Neural cell (in vitro differentiated cells): ENCODE measurements at regions not wholly inside any gene's neighbourhood (a gene's known extent, or its start where the extent isn't known, plus 50 kb on each side); places are given as distances from the start of the nearest gene placed in this dataset.

ENCODE experiments used
- H2AFZ ChIP-seq: fragments of 200-600, 300-800 bp; sonication (generic), shearing (Covaris generic); 2 replicates; pipeline ENCODE4 v1.6.0; 2014; ENCODE audit warnings: low read depth, mild to moderate bottlenecking, antibody characterized with exemption, low read length, moderate library complexity
- H3F3A ChIP-seq: fragments of 200-600 bp; shearing (Covaris generic); 2 replicates; pipeline ENCODE4 v1.6.1; 2016; ENCODE audit warnings: mild to moderate bottlenecking, moderate library complexity, mixed read lengths, antibody characterized with exemption, low read length; ENCODE audit not compliant: insufficient read depth, poor library complexity, severe bottlenecking
- H3K27ac ChIP-seq: fragments of 200-600, 300-800 bp; sonication (generic), shearing (Covaris generic); 2 replicates; pipeline ENCODE4 v1.5.1; 2014; ENCODE audit warnings: mild to moderate bottlenecking, low read length, moderate library complexity
- H3K27me3 ChIP-seq: fragments of 300-800, 200-600 bp; sonication (generic), shearing (Covaris generic); 2 replicates; pipeline ENCODE4 v1.6.0; 2014; ENCODE audit warnings: mild to moderate bottlenecking, low read depth, low read length, moderate library complexity; ENCODE audit not compliant: insufficient read depth
- H3K36me3 ChIP-seq: fragments of 300-800, 200-600 bp; sonication (generic), shearing (Covaris generic); 2 replicates; pipeline ENCODE4 v1.5.1; 2014; ENCODE audit warnings: mild to moderate bottlenecking, antibody characterized with exemption, low read length, moderate library complexity; ENCODE audit not compliant: insufficient read depth
- H3K4me2 ChIP-seq: fragments of 300-800, 200-600 bp; sonication (generic), shearing (Covaris generic); 2 replicates; pipeline ENCODE4 v1.6.0; 2014; ENCODE audit warnings: mild to moderate bottlenecking, low read length
- H3K4me3 ChIP-seq: fragments of 300-800, 200-600 bp; sonication (generic), shearing (Covaris generic); 2 replicates; pipeline ENCODE4 v1.5.1; 2014; ENCODE audit warnings: mild to moderate bottlenecking, low read length, moderate library complexity
- H3K79me2 ChIP-seq: fragments of 200-600 bp; shearing (Covaris generic); replicated peaks from 2 replicates; pipeline ENCODE4 v1.6.0; 2014; ENCODE audit warnings: mild to moderate bottlenecking, low read length, moderate library complexity; ENCODE audit not compliant: insufficient read depth
- H3K9ac ChIP-seq: fragments of 300-800, 200-600 bp; sonication (generic), shearing (Covaris generic); 2 replicates; pipeline ENCODE4 v1.6.1; 2016; ENCODE audit warnings: mild to moderate bottlenecking, low read length, mixed read lengths
- H3K9me2 ChIP-seq: fragments of 200-600 bp; shearing (Covaris generic); 2 replicates; pipeline ENCODE4 v1.6.1; 2016; ENCODE audit warnings: mild to moderate bottlenecking, low read length, mixed read lengths; ENCODE audit not compliant: insufficient read depth
- H3K9me3 ChIP-seq: fragments of 200-600, 300-800 bp; sonication (generic), shearing (Covaris generic); 2 replicates; pipeline ENCODE4 v1.6.1; 2016; ENCODE audit warnings: mild to moderate bottlenecking, mixed run types, low read length, moderate library complexity, mixed read lengths
- H4K20me1 ChIP-seq: fragments of 200-600 bp; shearing (Covaris generic); 2 replicates; pipeline ENCODE4 v1.6.1; 2016; ENCODE audit warnings: mild to moderate bottlenecking, mixed run types; ENCODE audit not compliant: insufficient read depth
- CTCF ChIP-seq: fragments of 450-650 bp; IDR thresholded peaks from 2 replicates; pipeline ENCODE4 v1.5.1; 2014; ENCODE audit warnings: antibody characterized with exemption, mild to moderate bottlenecking, moderate library complexity; ENCODE audit not compliant: poor library complexity, severe bottlenecking
- EP300 ChIP-seq: fragments of 450-650 bp; conservative IDR thresholded peaks from 2 replicates; pipeline ENCODE4 v1.6.1; 2014; ENCODE audit warnings: antibody characterized with exemption, mild to moderate bottlenecking, moderate library complexity; ENCODE audit not compliant: poor library complexity, severe bottlenecking
- EZH2 ChIP-seq: fragments of 200-600, 300-800 bp; shearing (Covaris generic), sonication (generic); IDR thresholded peaks from 2 replicates; pipeline ENCODE4 v1.6.1; 2014; ENCODE audit warnings: antibody characterized with exemption, low read length, borderline replicate concordance, mild to moderate bottlenecking; ENCODE audit not compliant: insufficient read depth, poor library complexity, severe bottlenecking
- MXI1 ChIP-seq: fragments of 450-650 bp; conservative IDR thresholded peaks from 2 replicates; pipeline ENCODE4 v1.6.1; 2014; ENCODE audit warnings: antibody characterized with exemption, mild to moderate bottlenecking; ENCODE audit not compliant: poor library complexity, severe bottlenecking
- POLR2AphosphoS5 ChIP-seq: IDR thresholded peaks from 2 replicates; pipeline ENCODE4 v1.6.1; 2012
- RAD21 ChIP-seq: fragments of 450-650 bp; conservative IDR thresholded peaks from 2 replicates; pipeline ENCODE4 v1.6.1; 2014; ENCODE audit warnings: antibody characterized with exemption, mild to moderate bottlenecking, moderate library complexity
- REST ChIP-seq: IDR thresholded peaks from 2 replicates; pipeline ENCODE4 v1.6.1; 2012; ENCODE audit warnings: borderline replicate concordance
- SMC3 ChIP-seq: fragments of 450-650 bp; conservative IDR thresholded peaks from 2 replicates; pipeline ENCODE4 v1.6.1; 2014; ENCODE audit warnings: antibody characterized with exemption, mild to moderate bottlenecking, moderate library complexity; ENCODE audit not compliant: poor library complexity
- TAF1 ChIP-seq: IDR thresholded peaks from 2 replicates; pipeline ENCODE4 v1.6.1; 2012; ENCODE audit warnings: low read depth

DNA sequence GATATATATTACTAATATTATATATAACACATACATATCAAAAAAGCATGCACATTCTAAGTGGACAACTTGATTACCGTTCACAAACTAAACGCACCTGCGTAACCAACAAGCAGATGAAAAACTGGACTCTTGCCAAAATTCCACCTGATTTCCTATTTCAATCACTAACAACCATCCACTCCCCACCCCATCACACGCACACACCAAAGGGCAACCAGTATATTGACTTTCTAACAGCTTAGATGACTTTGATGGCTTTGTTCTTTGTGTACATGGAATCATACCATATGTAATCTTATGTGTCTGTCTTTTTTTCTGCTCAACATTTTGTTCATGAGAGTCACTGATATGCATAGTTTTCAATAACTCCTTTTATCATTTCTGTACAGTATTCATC lies 496.8 kb upstream of the ARRDC4 start:
- Histone ChIP-seq H3F3A (no peaks in the 10 kb centered on the region), H3K9me3 (no peaks in the 10 kb centered on the region), H4K20me1 (no peaks in the 10 kb centered on the region), H3K9me2 (no peaks in the 10 kb centered on the region), H3K27ac (no peak overlapping the region), H3K79me2 (no peaks in the 10 kb centered on the region), H3K27me3 (no peaks in the 10 kb centered on the region), H3K4me3 (no peak overlapping the region), H3K36me3 (no peaks in the 10 kb centered on the region), H3K4me2 (no peak overlapping the region), H2AFZ (no peak overlapping the region), H3K9ac (no peak overlapping the region)
- TF ChIP-seq POLR2AphosphoS5 (no peak), MXI1 (no peak), RAD21 (no peak), SMC3 (no peak), EP300 (no peak), CTCF (no peak), EZH2 (no peak), REST (no peak), TAF1 (no peak)

DNA sequence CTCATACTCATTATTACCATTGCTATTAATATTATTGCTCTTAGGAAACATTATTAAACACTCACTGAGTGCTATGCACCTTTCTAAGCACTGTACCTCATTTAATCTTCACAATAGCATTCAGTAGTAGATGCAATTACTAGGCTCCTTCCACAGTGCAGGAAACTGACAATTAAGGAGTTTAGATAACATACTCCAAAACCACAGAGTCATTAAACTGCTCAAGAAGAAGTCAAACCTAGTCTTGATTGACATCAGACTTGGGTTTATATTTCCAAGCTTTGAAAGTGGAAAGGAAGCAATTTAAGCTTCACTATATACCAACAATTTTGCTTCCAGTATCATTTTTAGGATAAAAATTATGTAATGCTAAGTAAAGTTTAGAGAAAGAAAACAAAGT lies 490.1 kb upstream of the ARRDC4 start:
- H3K9me2 ChIP-seq = no peaks in the 10 kb centered on the region
- H3K4me3 ChIP-seq = no peak overlapping the region
- no peak overlapping the region for H3K27ac ChIP-seq
- H3K4me2 ChIP-seq = no peak overlapping the region
- no peak overlapping the region for H2AFZ ChIP-seq
- no peaks in the 10 kb centered on the region for H3K27me3 ChIP-seq
- TF ChIP-seq POLR2AphosphoS5 (no peak), RAD21 (no peak), TAF1 (no peak), EZH2 (no peak), CTCF (no peak), SMC3 (no peak), REST (no peak), EP300 (no peak), MXI1 (no peak)
- H4K20me1 ChIP-seq = no peaks in the 10 kb centered on the region
- no peaks in the 10 kb centered on the region for H3K36me3 ChIP-seq
- H3K9me3 ChIP-seq = peaks cover 5% of the 10 kb centered on the region
- no peak overlapping the region for H3K9ac ChIP-seq
- H3K79me2 ChIP-seq = no peaks in the 10 kb centered on the region
- no peaks in the 10 kb centered on the region for H3F3A ChIP-seq
